ENCODE measurements at regions not wholly inside any gene's neighbourhood (a gene's known extent, or its start where the extent isn't known, plus 50 kb on each side); places are given as distances from the start of the nearest gene placed in this dataset.

DNA sequence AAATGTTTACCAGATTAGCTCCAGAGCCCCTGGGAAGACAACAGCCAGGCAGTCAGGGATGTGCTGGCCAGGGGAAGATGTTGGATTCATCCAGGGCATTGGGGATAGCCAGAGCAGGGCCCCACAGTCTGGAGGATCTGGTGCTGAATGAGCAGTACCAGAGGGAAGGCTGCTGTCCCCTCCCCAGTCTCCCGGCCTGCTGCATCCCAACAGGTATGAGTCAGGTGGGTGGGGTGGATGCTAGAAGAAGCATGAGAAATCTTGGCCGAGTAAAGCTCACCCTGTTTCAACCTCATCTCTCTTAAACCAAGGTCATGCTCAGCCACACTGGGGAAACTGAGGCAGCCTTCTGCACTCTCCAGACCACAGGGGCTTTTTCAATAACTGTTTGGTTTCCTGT, 71.9 kb upstream of the SEC14L1 start:
- Mint-ChIP-seq H3K4me3 (ENCODE audit: unreplicated experiment) (no peak overlapping the region), H3K36me3 (ENCODE audit: unreplicated experiment) (no peaks in the 10 kb centered on the region), H3K27me3 (ENCODE audit: unreplicated experiment) (peaks cover under 1% of the 10 kb centered on the region), H3K4me1 (ENCODE audit: low read depth, unreplicated experiment) (no peaks in the 10 kb centered on the region), H3K27ac (ENCODE audit: unreplicated experiment) (no peak overlapping the region), H3K9me3 (ENCODE audit: unreplicated experiment) (peaks cover 3% of the 10 kb centered on the region)
- no peak for TF ChIP-seq CTCF (IDR thresholded peaks at IDR 0.05; ENCODE audit: partially characterized antibody, unreplicated experiment)
- no peak for DNase-seq

GRCh38 chr17:77070888-77071279, 69.9 kb upstream of the SEC14L1 start:
- no peak overlapping the region for H3K4me3 Mint-ChIP-seq (ENCODE audit: unreplicated experiment)
- DNase-seq: no peak
- H3K27me3 Mint-ChIP-seq (ENCODE audit: unreplicated experiment): peaks cover 4% of the 10 kb centered on the region
- no peaks in the 10 kb centered on the region for H3K4me1 Mint-ChIP-seq (ENCODE audit: low read depth, unreplicated experiment)
- no peak for TF ChIP-seq CTCF (IDR thresholded peaks at IDR 0.05; ENCODE audit: partially characterized antibody, unreplicated experiment)
- H3K36me3 Mint-ChIP-seq (ENCODE audit: unreplicated experiment): no peaks in the 10 kb centered on the region
- peaks cover 3% of the 10 kb centered on the region for H3K9me3 Mint-ChIP-seq (ENCODE audit: unreplicated experiment)
- H3K27ac Mint-ChIP-seq (ENCODE audit: unreplicated experiment): no peak overlapping the region

DNA sequence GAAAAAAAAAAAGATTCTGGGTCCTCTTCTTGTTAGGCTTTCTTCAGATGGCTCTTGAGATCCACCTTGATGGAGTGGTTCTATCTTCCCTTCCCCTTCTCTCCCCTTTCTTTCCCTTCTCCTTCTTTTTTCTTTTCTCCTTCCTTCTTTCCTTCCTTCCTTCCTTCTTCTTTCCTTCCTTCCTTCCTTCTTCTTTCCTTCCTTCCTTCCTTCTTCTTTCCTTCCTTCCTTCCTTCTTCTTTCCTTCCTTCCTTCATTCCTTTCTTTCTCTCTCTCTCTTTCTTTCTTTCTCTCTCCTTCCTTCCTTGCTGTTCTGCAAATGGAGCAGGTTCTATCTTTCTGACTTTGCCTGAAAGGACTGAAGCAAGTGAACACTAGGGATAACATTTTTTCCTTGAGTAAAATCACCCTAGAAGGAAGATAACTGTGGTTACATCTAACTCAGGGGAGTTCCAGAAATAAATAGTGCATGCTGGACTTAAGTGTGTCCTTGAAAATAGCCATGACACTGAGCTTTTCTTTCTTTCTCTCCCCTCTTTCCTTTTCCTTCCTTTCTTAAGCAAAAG, 68.8 kb upstream of the SEC14L1 start:
- peaks cover 4% of the 10 kb centered on the region for H3K27me3 Mint-ChIP-seq (ENCODE audit: unreplicated experiment)
- no peaks in the 10 kb centered on the region for H3K4me1 Mint-ChIP-seq (ENCODE audit: low read depth, unreplicated experiment)
- H3K9me3 Mint-ChIP-seq (ENCODE audit: unreplicated experiment): peaks cover 3% of the 10 kb centered on the region
- H3K4me3 Mint-ChIP-seq (ENCODE audit: unreplicated experiment): no peak overlapping the region
- TF ChIP-seq CTCF (IDR thresholded peaks at IDR 0.05; ENCODE audit: partially characterized antibody, unreplicated experiment): no peak
- no peak for DNase-seq
- H3K27ac Mint-ChIP-seq (ENCODE audit: unreplicated experiment): no peak overlapping the region
- H3K36me3 Mint-ChIP-seq (ENCODE audit: unreplicated experiment): no peaks in the 10 kb centered on the region

DNA sequence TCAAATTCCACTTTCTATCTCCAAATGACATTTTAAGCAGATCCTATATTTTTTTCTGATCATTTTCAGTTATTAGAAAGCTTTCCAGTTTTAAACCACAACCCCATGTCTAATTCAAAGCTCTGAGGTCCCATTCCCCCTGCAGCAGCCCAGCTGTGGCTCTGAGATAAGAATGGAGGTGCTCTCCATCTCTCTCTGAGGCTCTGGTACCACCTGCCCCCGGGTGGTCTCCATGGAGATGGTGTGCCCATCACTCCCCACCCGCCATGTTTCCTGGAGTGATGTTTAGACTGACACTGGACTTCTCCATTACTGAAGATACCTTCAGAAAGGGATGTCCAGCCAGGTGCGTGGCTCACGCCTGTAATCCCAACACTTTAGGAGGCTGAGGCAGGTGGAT, 68.1 kb upstream of the SEC14L1 start:
- no peak for TF ChIP-seq CTCF (IDR thresholded peaks at IDR 0.05; ENCODE audit: partially characterized antibody, unreplicated experiment)
- no peak overlapping the region for H3K4me3 Mint-ChIP-seq (ENCODE audit: unreplicated experiment)
- H3K27me3 Mint-ChIP-seq (ENCODE audit: unreplicated experiment): peaks cover 4% of the 10 kb centered on the region
- no peaks in the 10 kb centered on the region for H3K36me3 Mint-ChIP-seq (ENCODE audit: unreplicated experiment)
- DNase-seq: no peak
- no peaks in the 10 kb centered on the region for H3K4me1 Mint-ChIP-seq (ENCODE audit: low read depth, unreplicated experiment)
- no peak overlapping the region for H3K27ac Mint-ChIP-seq (ENCODE audit: unreplicated experiment)
- H3K9me3 Mint-ChIP-seq (ENCODE audit: unreplicated experiment): peaks cover 3% of the 10 kb centered on the region

GRCh38 chr17:77074681-77075080, 66.1 kb upstream of the SEC14L1 start:
- H3K4me3 Mint-ChIP-seq (ENCODE audit: unreplicated experiment): no peak overlapping the region
- no peak for TF ChIP-seq CTCF (IDR thresholded peaks at IDR 0.05; ENCODE audit: partially characterized antibody, unreplicated experiment)
- H3K36me3 Mint-ChIP-seq (ENCODE audit: unreplicated experiment): no peaks in the 10 kb centered on the region
- peaks cover 1% of the 10 kb centered on the region for H3K9me3 Mint-ChIP-seq (ENCODE audit: unreplicated experiment)
- peaks cover 4% of the 10 kb centered on the region for H3K27me3 Mint-ChIP-seq (ENCODE audit: unreplicated experiment)
- no peak for DNase-seq
- no peak overlapping the region for H3K27ac Mint-ChIP-seq (ENCODE audit: unreplicated experiment)
- no peaks in the 10 kb centered on the region for H3K4me1 Mint-ChIP-seq (ENCODE audit: low read depth, unreplicated experiment)
